K562 (cell line): ENCODE measurements at regions not wholly inside any gene's neighbourhood (a gene's known extent, or its start where the extent isn't known, plus 50 kb on each side); places are given as distances from the start of the nearest gene placed in this dataset.

Experiments used
- ATAC-seq: fragments of 200-7000 bp; cut with Tn5 transposase; 3 replicates; pipeline ENCODE4 v1.9.1; 2020; ENCODE audit warnings: moderate library complexity
- BruUV-seq: library from RNA; stranded (reverse); fragments of 400-500 nt; replicated peaks from 2 replicates; lab custom pipeline; 2021; lab: Mats Ljungman, UMichigan
- CTCF ChIA-PET: fragments of 300-600 bp; formaldehyde crosslinking; extraction: SDS; loops from one replicate; lab custom pipeline; 2021; ENCODE audit warnings: low intra/inter-chr PET ratio; lab: Yijun Ruan, JAX
- POLR2A ChIA-PET: fragments of 300-600, 350-650 bp; sonication (Branson Sonifier 250); formaldehyde crosslinking; extraction: SDS; loops from one replicate; lab custom pipeline; 2021; ENCODE audit warnings: antibody characterized with exemption, inconsistent platforms; lab: Yijun Ruan, JAX
- DNase-seq, 4 experiments: peaks; one replicate each; pipeline versions ENCODE4 v3.0.0 to v3.0.0-alpha.2; 2011 to 2018; ENCODE audit warnings: low spot score in 3 of 4, mixed read lengths in 3 of 4; ENCODE audit errors: extremely low read depth in 1 of 4
- FAIRE-seq: peaks from 2 replicates; lab custom pipeline; 2011; peaks lifted over from hg19 to GRCh38; lab: Jason Lieb, UNC
- H2AFZ ChIP-seq: 2 replicates; pipeline ENCODE4 v1.6.0; 2011; ENCODE audit warnings: low read depth, low read length, control low read depth, inconsistent platforms
- H3K27ac ChIP-seq: fragments of 200-600 bp; 3 replicates; pipeline ENCODE4 v1.8.0; 2011; ENCODE audit warnings: low read depth, mild to moderate bottlenecking, control low read depth, inconsistent platforms, low read length, moderate library complexity, mixed read lengths; ENCODE audit errors: extremely low read depth
- H3K27me3 ChIP-seq, 2 experiments: fragments of 300-600 bp in 1 of 2; 2 replicates in 1 of 2; 3 replicates in 1 of 2; pipeline versions ENCODE4 v1.6.0 to v1.8.0; 2011; ENCODE audit warnings: inconsistent platforms in 2 of 2, low read length in 2 of 2, mild to moderate bottlenecking in 1 of 2, mixed read lengths in 1 of 2, moderate library complexity in 1 of 2; ENCODE audit not compliant: control insufficient read depth in 2 of 2, insufficient read depth in 2 of 2
- H3K36me3 ChIP-seq: fragments of 300-600 bp; 3 replicates; pipeline ENCODE4 v1.8.0; 2011; ENCODE audit warnings: mild to moderate bottlenecking, low read length, inconsistent platforms; ENCODE audit not compliant: control insufficient read depth, insufficient read depth
- H3K4me1 ChIP-seq, 2 experiments: fragments of 200-600 bp in 1 of 2; replicated peaks in 1 of 2; 2 replicates in 1 of 2; 3 replicates in 1 of 2; pipeline versions ENCODE4 v1.5.1 to v1.8.0; 2011; ENCODE audit warnings: inconsistent platforms in 2 of 2, low read length in 2 of 2, mild to moderate bottlenecking in 1 of 2, mixed read lengths in 1 of 2, moderate library complexity in 1 of 2; ENCODE audit not compliant: control insufficient read depth in 2 of 2, insufficient read depth in 2 of 2
- H3K4me2 ChIP-seq: 2 replicates; pipeline ENCODE4 v1.6.1; 2011; ENCODE audit warnings: low read length, control low read depth, inconsistent platforms, mixed read lengths; ENCODE audit not compliant: insufficient read depth
- H3K4me3 ChIP-seq: fragments of 200-600 bp; sonication (generic), shearing (Covaris generic); 2 replicates; pipeline ENCODE4 v1.5.1; 2016; ENCODE audit warnings: control low read depth, inconsistent platforms
- H3K79me2 ChIP-seq: fragments of 200-600 bp; 3 replicates; pipeline ENCODE4 v1.8.0; 2011; ENCODE audit warnings: low read length, inconsistent platforms; ENCODE audit not compliant: control insufficient read depth, insufficient read depth
- H3K9ac ChIP-seq, 2 experiments: 2 replicates each; pipeline versions ENCODE4 v1.6.0 to v1.6.1; 2011; ENCODE audit warnings: low read depth in 2 of 2, low read length in 2 of 2, control low read depth in 1 of 2, inconsistent platforms in 1 of 2, mild to moderate bottlenecking in 1 of 2, mixed read lengths in 1 of 2; ENCODE audit not compliant: insufficient read depth in 1 of 2
- H3K9me1 ChIP-seq: one replicate; pipeline ENCODE4 v1.6.0; 2011; ENCODE audit warnings: inconsistent platforms, mild to moderate bottlenecking, low read length, moderate library complexity; ENCODE audit not compliant: control insufficient read depth, insufficient read depth
- H3K9me3 ChIP-seq: replicated peaks from 2 replicates; pipeline ENCODE4 v1.5.1; 2011; ENCODE audit warnings: low read depth, low read length, inconsistent platforms; ENCODE audit not compliant: control insufficient read depth, insufficient read depth
- H4K20me1 ChIP-seq: replicated peaks from 2 replicates; pipeline ENCODE4 v1.6.1; 2011; ENCODE audit warnings: low read length, inconsistent platforms, mixed read lengths; ENCODE audit not compliant: control insufficient read depth, insufficient read depth
- IRF2 ChIP-seq: sonication (generic); formaldehyde crosslinking; IDR thresholded peaks from 2 replicates; pipeline ENCODE4 v1.8.1; 2022; ENCODE audit warnings: mild to moderate bottlenecking, missing genetic modification reagents
- MLLT1 ChIP-seq, 2 experiments: fragments of 450-650 bp; IDR thresholded peaks; 2 replicates each; pipeline ENCODE4 v1.6.1; 2016
- VEZF1 ChIP-seq: fragments of 200-800 bp; sonication (Bioruptor generic); IDR thresholded peaks from 2 replicates; pipeline ENCODE4 v1.6.1; 2017; ENCODE audit warnings: missing genetic modification characterization, missing compliant biosample characterization
- WGBS: fragments of 100-300 bp; shearing (Covaris generic); methylation state at CpG from one replicate; pipeline ENCODE4 v1.1.6; 2016; ENCODE audit warnings: low coverage, mixed read lengths; ENCODE audit not compliant: insufficient coverage; ENCODE audit errors: missing lambda C conversion rate; 5-methylcytosine and 5-hydroxymethylcytosine counted together
- in situ Hi-C: fragments of 300-500 bp; cut with MboI; formaldehyde crosslinking; loops from 4 replicates; pipeline ENCODE4 v1.15.0; 2018; ENCODE audit warnings: inconsistent platforms, mixed read lengths
- intact Hi-C: fragments of 100-400 bp; cut with micrococcal nuclease; formaldehyde crosslinking; loops from 2 replicates; pipeline ENCODE4 v1.14.2; 2022

DNA sequence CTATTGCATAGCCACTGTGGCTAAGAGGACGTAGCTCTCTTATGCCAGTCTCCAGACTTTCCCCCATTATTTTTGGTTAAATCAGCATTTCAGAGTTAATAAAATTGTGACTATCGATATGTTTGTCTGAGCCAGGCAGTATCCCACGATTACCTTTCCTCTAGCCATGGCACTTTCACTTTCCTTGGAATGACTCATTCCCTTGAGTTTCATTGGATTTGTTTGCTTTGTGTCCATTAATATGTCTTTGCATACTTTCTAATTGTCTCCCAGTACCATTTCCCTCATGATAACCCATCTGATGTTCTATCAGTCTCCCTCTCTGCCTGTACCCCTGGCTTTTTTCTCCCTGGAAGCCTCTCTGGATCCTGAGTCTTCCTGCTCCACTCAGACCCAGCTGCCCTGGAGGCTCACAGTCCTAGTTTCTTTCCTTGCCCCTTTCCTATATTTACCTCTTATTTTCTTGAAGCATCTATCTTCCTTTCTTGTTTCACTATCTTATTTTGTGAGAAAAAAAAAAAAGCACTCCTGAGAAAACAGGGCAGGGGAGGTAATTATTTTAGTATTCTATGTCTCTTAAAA is 126.1 kb downstream of the MTX2 start:
- intact Hi-C loops (no loop called here), in situ Hi-C loops (no loop called here)
- no peaks in the 10 kb centered on the region for H3K4me1 ChIP-seq
- no peak overlapping the region for H3K4me3 ChIP-seq
- H3K9me3 ChIP-seq, result no peaks in the 10 kb centered on the region
- ChIA-PET POLR2A (interaction anchor here (0.6 kb wide), 1 partner anchor 1444 kb away, joined by 3 read pairs; no protein-coding TSS in a partner anchor), CTCF (no interaction called here)
- no peak overlapping the region for H3K9ac ChIP-seq
- H4K20me1 ChIP-seq, result no peaks in the 10 kb centered on the region
- no peak overlapping the region for H3K27ac ChIP-seq
- BruUV-seq, result no TSS peak
- FAIRE-seq (no peak), ATAC-seq (no peak), DNase-seq (no peak)
- H3K9me1 ChIP-seq, result no peaks in the 10 kb centered on the region
- H3K79me2 ChIP-seq, result no peaks in the 10 kb centered on the region
- H3K36me3 ChIP-seq, result no peaks in the 10 kb centered on the region
- H3K4me2 ChIP-seq, result no peak overlapping the region
- no peak for TF ChIP-seq VEZF1
- no peak for TF ChIP-seq IRF2 (CRISPR knock-in tag)
- TF ChIP-seq MLLT1 (IDR thresholded peaks at IDR 0.05), result no peak
- H2AFZ ChIP-seq, result no peak overlapping the region
- H3K27me3 ChIP-seq, result no peaks in the 10 kb centered on the region
- 2% methylated on average over 3 of the region's 3 CpGs for WGBS
